ENCODE measurements at regions not wholly inside any gene's neighbourhood (a gene's known extent, or its start where the extent isn't known, plus 50 kb on each side); places are given as distances from the start of the nearest gene placed in this dataset.

GRCh38 chr2:52365946-52366345 lies 1334.0 kb upstream of the NRXN1 start:
- no peak overlapping the region for H3K9ac ChIP-seq (ENCODE audit: low read length)
- H3K4me2 ChIP-seq (ENCODE audit: low read depth, low read length), result no peak overlapping the region
- no peak overlapping the region for H3K27ac ChIP-seq (ENCODE audit: low read length)
- no peaks in the 10 kb centered on the region for H4K20me1 ChIP-seq (ENCODE audit: insufficient read depth, low read length)
- TF ChIP-seq EZH2phosphoT487 (IDR thresholded peaks at IDR 0.05; ENCODE audit: low read length) (no peak), CTCF (IDR thresholded peaks at IDR 0.05; ENCODE audit: low read length) (no peak), EZH2 (optimal IDR thresholded peaks at IDR 0.05; ENCODE audit: low read depth, low read length) (no peak)
- no peaks in the 10 kb centered on the region for H3K27me3 ChIP-seq (replicated peaks; ENCODE audit: insufficient read depth, low read length)
- H3K4me3 ChIP-seq (ENCODE audit: low read length), result no peak overlapping the region
- H2AFZ ChIP-seq (ENCODE audit: low read length), result no peak overlapping the region
- H3K9me2 ChIP-seq (replicated peaks; ENCODE audit: insufficient read depth, low read length), result no peaks in the 10 kb centered on the region
- no peaks in the 10 kb centered on the region for H3K9me3 ChIP-seq (replicated peaks; ENCODE audit: insufficient read depth, low read length)
- no peak for DNase-seq
- H3K36me3 ChIP-seq (replicated peaks; ENCODE audit: insufficient read depth, low read length), result no peaks in the 10 kb centered on the region
- H3F3A ChIP-seq (ENCODE audit: insufficient read depth, low read length), result no peaks in the 10 kb centered on the region
- H3K79me2 ChIP-seq (ENCODE audit: low read length), result no peaks in the 10 kb centered on the region
- no peaks in the 10 kb centered on the region for H3K4me1 ChIP-seq (ENCODE audit: low read length)

GRCh38 chr2:52356556-52356955 lies 1324.6 kb upstream of the NRXN1 start:
- H3K4me1 ChIP-seq (ENCODE audit: low read length), result no peaks in the 10 kb centered on the region
- H3F3A ChIP-seq (ENCODE audit: insufficient read depth, low read length), result no peaks in the 10 kb centered on the region
- no peak for DNase-seq
- no peaks in the 10 kb centered on the region; the same call in 1 of the 2 replicates for H3K9me3 ChIP-seq (replicated peaks; ENCODE audit: insufficient read depth, low read length)
- TF ChIP-seq EZH2phosphoT487 (IDR thresholded peaks at IDR 0.05; ENCODE audit: low read length) (no peak), EZH2 (optimal IDR thresholded peaks at IDR 0.05; ENCODE audit: low read depth, low read length) (no peak), CTCF (IDR thresholded peaks at IDR 0.05; ENCODE audit: low read length) (no peak)
- H3K4me2 ChIP-seq (ENCODE audit: low read depth, low read length), result no peak overlapping the region
- no peaks in the 10 kb centered on the region for H3K9me2 ChIP-seq (replicated peaks; ENCODE audit: insufficient read depth, low read length)
- H3K4me3 ChIP-seq (ENCODE audit: low read length), result no peak overlapping the region
- H2AFZ ChIP-seq (ENCODE audit: low read length), result no peak overlapping the region
- no peak overlapping the region for H3K27ac ChIP-seq (ENCODE audit: low read length)
- no peaks in the 10 kb centered on the region for H3K27me3 ChIP-seq (replicated peaks; ENCODE audit: insufficient read depth, low read length)
- no peak overlapping the region for H3K9ac ChIP-seq (ENCODE audit: low read length)
- no peaks in the 10 kb centered on the region for H3K36me3 ChIP-seq (replicated peaks; ENCODE audit: insufficient read depth, low read length)
- H4K20me1 ChIP-seq (ENCODE audit: insufficient read depth, low read length), result no peaks in the 10 kb centered on the region
- H3K79me2 ChIP-seq (ENCODE audit: low read length), result no peaks in the 10 kb centered on the region

- no peak for DNase-seq
- H3K9me3 ChIP-seq (replicated peaks; ENCODE audit: insufficient read depth, low read length), result no peaks in the 10 kb centered on the region
- H3K79me2 ChIP-seq (ENCODE audit: low read length), result no peaks in the 10 kb centered on the region
- no peaks in the 10 kb centered on the region for H4K20me1 ChIP-seq (ENCODE audit: insufficient read depth, low read length)
- no peak overlapping the region for H2AFZ ChIP-seq (ENCODE audit: low read length)
- H3K27ac ChIP-seq (ENCODE audit: low read length), result no peak overlapping the region
- H3K4me3 ChIP-seq (ENCODE audit: low read length), result no peak overlapping the region
- H3K36me3 ChIP-seq (replicated peaks; ENCODE audit: insufficient read depth, low read length), result no peaks in the 10 kb centered on the region
- no peak for TF ChIP-seq CTCF (IDR thresholded peaks at IDR 0.05; ENCODE audit: low read length)
- no peak for TF ChIP-seq EZH2phosphoT487 (IDR thresholded peaks at IDR 0.05; ENCODE audit: low read length)
- no peak for TF ChIP-seq EZH2 (optimal IDR thresholded peaks at IDR 0.05; ENCODE audit: low read depth, low read length)
- H3K27me3 ChIP-seq (replicated peaks; ENCODE audit: insufficient read depth, low read length), result no peaks in the 10 kb centered on the region
- no peak overlapping the region for H3K9ac ChIP-seq (ENCODE audit: low read length)
- peaks cover 4% of the 10 kb centered on the region for H3F3A ChIP-seq (ENCODE audit: insufficient read depth, low read length)
- no peaks in the 10 kb centered on the region for H3K9me2 ChIP-seq (replicated peaks; ENCODE audit: insufficient read depth, low read length)
- H3K4me2 ChIP-seq (ENCODE audit: low read depth, low read length), result no peak overlapping the region
- H3K4me1 ChIP-seq (ENCODE audit: low read length), result peaks cover 39% of the 10 kb centered on the region
Observed at GRCh38 chr2:52347292-52347691, 1315.4 kb upstream of the NRXN1 start.
